PC-3 (cell line): ENCODE measurements at regions not wholly inside any gene's neighbourhood (a gene's known extent, or its start where the extent isn't known, plus 50 kb on each side); places are given as distances from the start of the nearest gene placed in this dataset.

Experiments used
- EZH2 ChIP-seq: fragments of 300-600 bp; sonication (generic); IDR thresholded peaks from one replicate; pipeline ENCODE4 v1.6.1; 2017; ENCODE audit warnings: antibody characterized with exemption, mild to moderate bottlenecking, low read length; ENCODE audit not compliant: unreplicated experiment
- EZH2phosphoT487 ChIP-seq: fragments of 300-600 bp; sonication (generic); IDR thresholded peaks from 2 replicates; pipeline ENCODE4 v1.6.1; 2018; ENCODE audit warnings: mild to moderate bottlenecking, antibody characterized with exemption, low read length, borderline replicate concordance
- TF ChIP-seq, protein P1 (sequence below): fragments of 300-600 bp; sonication (generic); conservative IDR thresholded peaks from 2 replicates; pipeline ENCODE4 v1.5.1; 2017; ENCODE audit warnings: antibody characterized with exemption, low read depth, mild to moderate bottlenecking, low read length

- TF ChIP-seq, protein P1, sequence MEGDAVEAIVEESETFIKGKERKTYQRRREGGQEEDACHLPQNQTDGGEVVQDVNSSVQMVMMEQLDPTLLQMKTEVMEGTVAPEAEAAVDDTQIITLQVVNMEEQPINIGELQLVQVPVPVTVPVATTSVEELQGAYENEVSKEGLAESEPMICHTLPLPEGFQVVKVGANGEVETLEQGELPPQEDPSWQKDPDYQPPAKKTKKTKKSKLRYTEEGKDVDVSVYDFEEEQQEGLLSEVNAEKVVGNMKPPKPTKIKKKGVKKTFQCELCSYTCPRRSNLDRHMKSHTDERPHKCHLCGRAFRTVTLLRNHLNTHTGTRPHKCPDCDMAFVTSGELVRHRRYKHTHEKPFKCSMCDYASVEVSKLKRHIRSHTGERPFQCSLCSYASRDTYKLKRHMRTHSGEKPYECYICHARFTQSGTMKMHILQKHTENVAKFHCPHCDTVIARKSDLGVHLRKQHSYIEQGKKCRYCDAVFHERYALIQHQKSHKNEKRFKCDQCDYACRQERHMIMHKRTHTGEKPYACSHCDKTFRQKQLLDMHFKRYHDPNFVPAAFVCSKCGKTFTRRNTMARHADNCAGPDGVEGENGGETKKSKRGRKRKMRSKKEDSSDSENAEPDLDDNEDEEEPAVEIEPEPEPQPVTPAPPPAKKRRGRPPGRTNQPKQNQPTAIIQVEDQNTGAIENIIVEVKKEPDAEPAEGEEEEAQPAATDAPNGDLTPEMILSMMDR: no peak
- TF ChIP-seq EZH2: no peak
- no peak for TF ChIP-seq EZH2phosphoT487
Observed at GRCh38 chr6:134458857-134459657, 141.1 kb upstream of the SGK1 start.
